SW480 (cell line): ENCODE measurements at regions not wholly inside any gene's neighbourhood (a gene's known extent, or its start where the extent isn't known, plus 50 kb on each side); places are given as distances from the start of the nearest gene placed in this dataset.
"Not testable (repeated sequence)": the region's sequence is repeated elsewhere in the genome, so short reads cannot be mapped to it uniquely, and the experiment has no call there.

Experiments
- DNase-seq: peaks from one replicate; pipeline ENCODE4 v3.0.0-alpha.2; 2016; ENCODE audit warnings: low spot score

- no peak for DNase-seq
Measured at GRCh38 chr13:19062019-19062646, 119.5 kb downstream of the TUBA3C start.

GRCh38 chr13:19061278-19061677, 120.3 kb downstream of the TUBA3C start:
- DNase-seq: no peak

DNA sequence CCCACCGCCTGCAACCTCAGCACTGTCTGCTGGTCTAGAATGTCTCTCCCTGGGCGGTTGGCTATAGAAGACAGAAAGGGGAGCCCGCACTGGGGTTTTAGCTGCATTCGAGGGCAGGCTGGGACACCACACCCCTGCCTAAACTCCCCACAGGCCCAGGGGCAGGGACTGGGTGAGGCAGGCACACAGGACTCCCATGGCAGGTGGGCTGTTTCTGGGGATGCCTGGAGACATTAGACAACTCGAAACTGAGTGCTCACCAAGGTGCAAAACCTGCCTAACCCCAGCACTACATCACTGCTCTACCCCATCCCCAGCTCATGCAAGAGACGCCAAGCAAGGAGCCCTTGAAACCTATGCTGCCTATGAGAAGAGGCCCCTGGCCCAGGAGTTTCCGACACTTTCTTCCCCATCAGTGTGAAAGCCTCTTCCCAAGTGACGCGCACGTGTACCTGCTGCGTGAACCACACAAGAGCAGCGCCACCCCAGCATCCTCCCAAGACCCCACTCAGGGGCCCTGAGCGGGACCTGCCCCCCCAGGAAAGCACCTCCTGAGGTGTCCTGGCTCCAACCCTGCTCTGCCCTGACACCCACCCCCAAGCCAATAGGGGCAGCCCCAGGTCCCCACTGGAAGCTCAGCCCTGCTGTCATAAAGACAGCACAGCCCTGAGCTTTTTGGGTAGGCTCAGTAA, 121.2 kb downstream of the TUBA3C start:
- DNase-seq: no peak

GRCh38 chr13:19059016-19059780, 122.4 kb downstream of the TUBA3C start:
- DNase-seq: no peak

DNA sequence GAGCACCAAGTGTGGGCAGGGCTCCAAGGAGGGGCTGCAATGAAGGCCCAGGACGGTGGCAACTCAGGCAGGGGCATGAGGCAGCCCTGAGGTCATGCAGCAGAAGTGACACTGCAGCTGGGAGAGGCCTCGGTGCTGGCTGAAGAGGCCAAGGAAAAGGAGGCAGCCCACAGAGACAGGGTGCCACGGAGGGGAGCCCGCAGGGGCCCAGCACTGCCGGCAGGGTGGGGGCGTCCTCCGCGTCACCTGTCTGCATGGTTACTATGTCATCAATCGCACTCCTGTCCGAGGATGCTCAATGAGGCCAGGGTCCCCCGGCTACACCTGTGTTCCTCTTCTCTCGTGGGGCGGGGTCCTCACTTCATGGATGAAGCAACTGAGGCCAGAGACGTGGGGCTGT, 123.1 kb downstream of the TUBA3C start:
- no peak for DNase-seq

GRCh38 chr13:19057588-19058340, 123.9 kb downstream of the TUBA3C start:
- DNase-seq: no peak

DNA sequence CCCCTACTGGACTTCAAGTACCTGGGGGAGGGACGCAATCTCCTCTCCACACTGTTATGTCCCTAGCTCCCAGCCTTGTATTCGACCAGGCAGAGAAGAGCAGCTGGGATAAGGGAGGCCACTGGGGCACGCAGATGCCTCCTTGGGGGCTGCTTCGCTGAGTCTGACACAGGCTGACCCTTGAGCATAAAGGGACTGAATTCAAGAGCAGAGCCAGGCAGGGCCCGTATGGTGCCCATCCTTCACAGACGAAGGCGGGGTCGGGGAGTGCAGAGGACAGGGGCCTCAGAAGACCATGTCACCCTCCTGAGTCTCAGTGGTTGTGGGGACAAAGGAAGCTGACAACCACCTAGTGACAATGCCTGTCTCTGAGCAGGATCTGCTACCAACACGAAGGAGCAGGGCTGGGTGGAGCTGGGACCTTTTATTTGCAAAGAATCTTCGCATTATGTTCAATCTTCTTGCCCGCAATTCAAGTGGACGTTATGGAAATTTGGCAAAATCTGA, 124.6 kb downstream of the TUBA3C start:
- no peak for DNase-seq

DNA sequence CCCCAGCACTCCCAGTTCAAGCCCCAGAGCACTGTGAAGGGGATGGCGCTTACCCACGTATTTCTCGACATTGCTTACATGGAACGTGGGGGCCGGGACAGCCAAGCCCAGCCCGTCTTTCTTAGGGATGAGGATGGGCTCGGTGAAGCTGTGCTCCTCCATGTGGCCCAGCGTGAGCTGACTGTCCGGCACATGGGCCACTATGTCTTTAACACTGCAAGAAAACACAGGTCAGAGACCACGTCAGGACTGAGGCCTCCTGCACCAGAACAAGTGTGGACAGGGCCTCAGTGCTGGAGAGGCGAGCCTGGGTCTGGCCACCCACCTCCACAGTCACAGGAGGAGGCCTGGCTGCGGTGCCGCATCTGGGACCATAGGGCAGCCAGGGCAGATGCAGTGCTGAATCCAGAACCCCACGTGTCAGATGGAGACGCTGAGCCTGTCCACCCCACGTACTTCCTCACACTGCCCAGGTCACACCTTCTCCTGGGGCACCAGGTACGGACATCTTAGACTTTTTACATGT, 125.2 kb downstream of the TUBA3C start:
- DNase-seq: no peak

- DNase-seq: no peak
Measured at GRCh38 chr13:19055611-19056010, 126.0 kb downstream of the TUBA3C start.

- no peak for DNase-seq
Measured at GRCh38 chr13:19053561-19053960, 128.1 kb downstream of the TUBA3C start.

- no peak for DNase-seq
Measured at GRCh38 chr13:19052931-19053330, 128.7 kb downstream of the TUBA3C start.

GRCh38 chr13:19052180-19052579, 129.4 kb downstream of the TUBA3C start:
- DNase-seq: no peak

- DNase-seq: no peak
Measured at GRCh38 chr13:19050901-19051300, 130.7 kb downstream of the TUBA3C start.

DNA sequence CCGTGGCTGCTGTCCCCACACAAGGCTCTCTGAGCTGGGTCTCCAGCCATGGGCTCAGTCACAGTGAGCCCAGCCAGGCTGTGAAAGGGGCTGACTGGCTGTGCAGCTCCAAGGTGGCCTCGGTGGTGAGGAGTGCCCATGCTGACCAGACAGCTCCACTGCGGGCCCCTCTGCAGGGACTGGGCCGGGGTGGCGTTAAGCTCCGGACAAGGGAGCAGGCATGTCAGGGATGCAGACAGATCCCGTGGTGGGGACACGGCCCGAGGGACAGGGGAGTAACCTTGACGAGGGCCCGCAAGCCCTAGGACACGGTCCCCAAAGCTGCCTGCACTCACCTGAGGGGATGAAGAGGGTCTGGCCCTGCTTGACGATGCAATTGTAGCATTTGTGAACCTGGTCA, 132.0 kb downstream of the TUBA3C start:
- DNase-seq: not testable (repeated sequence)

- DNase-seq: no peak
Measured at GRCh38 chr13:19048381-19048780, 133.2 kb downstream of the TUBA3C start.

- no peak for DNase-seq
Measured at GRCh38 chr13:19023115-19023514, 158.5 kb downstream of the TUBA3C start.

- DNase-seq: no peak
Measured at GRCh38 chr13:19020988-19021387, 160.6 kb downstream of the TUBA3C start.

GRCh38 chr13:18998389-18998788, 183.2 kb downstream of the TUBA3C start:
- DNase-seq: peak; percentile 49

DNA sequence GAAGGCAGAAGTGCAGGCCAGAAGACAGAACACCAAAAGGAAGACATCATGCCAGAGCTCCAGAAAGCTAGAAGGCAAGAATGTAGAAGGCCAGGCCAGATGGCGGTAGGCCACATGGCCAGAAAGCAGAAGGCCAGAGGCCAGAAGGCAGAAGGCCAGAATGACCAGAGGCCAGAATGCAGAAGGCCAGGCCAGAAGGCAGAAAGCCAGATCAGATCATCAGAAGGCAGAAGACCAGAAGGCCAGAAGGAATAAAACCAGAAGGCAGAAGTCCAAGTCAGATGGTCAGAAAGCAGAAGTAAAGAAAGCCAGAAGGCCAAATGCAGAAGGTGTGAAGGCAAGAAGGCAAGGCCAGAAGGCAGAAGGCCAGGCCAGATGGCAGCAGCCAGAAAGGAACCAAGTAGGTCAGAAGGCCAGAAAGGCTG, 185.0 kb downstream of the TUBA3C start:
- no peak for DNase-seq

- DNase-seq: no peak
Measured at GRCh38 chr13:18996221-18996620, 185.4 kb downstream of the TUBA3C start.

DNA sequence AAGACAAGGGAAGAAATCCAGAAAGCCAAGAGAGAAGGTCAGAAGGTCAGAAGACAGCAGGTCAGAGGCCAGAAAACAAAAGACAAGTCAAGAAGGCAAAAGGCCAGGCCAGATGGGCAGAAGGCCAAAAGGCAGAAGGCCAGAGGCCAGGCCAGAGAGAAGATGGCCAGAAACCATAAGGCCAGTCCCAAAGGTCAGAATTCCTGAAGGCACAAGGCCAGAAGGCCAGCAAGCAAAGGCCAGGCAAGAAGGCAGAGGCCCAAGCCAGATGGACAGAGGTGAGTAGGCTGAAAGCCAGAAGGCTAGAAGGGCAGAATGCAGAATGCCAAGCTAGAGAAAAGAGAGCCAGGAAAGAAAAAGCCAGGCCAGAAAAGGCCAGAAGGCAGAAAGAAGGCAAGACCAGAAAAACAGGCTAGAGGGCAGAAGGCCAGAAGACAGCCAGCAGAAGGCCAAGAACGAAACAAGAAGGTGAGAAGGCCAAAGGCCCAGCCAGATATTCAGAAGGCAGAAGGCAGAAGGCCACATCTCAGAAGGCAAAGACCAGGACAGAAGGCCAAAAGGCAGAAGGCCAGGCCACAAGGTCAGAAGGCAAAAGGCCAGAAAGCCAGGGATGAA, 186.3 kb downstream of the TUBA3C start:
- no peak for DNase-seq
